HG02852 (cell line): ENCODE measurements at regions not wholly inside any gene's neighbourhood (a gene's known extent, or its start where the extent isn't known, plus 50 kb on each side); places are given as distances from the start of the nearest gene placed in this dataset.

ENCODE experiments used
- ATAC-seq: cut with Tn5 transposase; IDR thresholded peaks from one replicate; pipeline ENCODE4 v1.9.1; 2021; ENCODE audit warnings: mild to moderate bottlenecking, moderate library complexity; ENCODE audit not compliant: unreplicated experiment

DNA sequence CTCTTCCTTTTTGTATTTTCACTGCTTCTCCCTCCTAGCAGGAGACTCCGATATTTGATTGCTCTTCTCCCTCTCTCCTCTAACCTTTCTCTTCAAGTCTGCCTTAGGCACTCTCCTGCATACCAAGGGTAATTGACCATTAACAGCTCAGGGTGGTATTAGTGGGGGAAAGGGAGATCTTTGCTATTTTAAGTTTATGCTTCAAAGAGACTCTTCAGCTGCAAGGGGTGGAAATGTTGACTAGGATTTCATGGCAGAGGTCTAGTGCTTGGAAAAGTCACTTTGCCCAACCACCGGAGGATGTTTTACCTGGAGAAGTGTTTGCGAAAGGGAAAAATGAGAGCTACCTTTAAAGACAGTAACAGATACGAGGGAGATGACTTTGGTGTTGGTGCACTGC is 453.7 kb downstream of the SLC4A3 start:
- no peak for ATAC-seq

DNA sequence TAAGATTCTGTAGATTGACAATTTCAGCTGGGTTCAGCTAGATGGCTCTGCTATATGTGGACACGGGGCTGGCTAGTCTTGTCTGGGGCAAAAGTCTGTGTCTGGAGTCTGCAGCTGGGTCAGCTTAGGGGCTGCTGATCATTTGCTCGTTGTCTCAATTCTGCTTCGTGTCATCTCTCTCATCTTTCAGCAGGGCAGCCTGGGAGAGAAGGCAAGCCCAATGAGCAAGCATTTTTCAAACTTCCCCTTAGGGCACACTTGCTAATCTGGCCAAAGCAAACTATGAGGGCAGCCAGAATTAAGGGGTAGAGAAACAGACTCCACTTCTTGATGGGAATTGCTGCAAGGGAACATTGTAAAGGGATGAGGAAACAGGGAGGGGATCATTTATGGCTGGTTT is 462.6 kb downstream of the SLC4A3 start:
- no peak for ATAC-seq

DNA sequence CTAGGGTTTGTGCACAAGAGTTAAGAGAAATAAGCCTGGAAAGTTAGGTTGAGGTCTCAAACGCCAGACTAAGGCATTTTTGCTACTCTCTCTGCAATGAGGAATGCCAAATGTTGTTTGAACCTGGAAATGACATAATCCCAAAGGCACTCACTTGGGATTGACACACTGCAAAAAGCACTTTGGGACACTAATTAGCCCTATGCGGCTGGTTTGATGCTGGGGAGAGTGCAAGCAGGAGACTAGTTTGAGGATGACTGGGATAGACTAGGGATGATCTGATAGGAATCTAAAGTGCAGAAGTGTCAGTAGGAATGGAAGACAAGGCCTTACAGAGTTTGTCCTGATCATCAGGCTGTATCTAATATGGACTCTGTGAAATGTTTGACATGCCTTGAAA is 469.0 kb downstream of the SLC4A3 start:
- no peak for ATAC-seq

DNA sequence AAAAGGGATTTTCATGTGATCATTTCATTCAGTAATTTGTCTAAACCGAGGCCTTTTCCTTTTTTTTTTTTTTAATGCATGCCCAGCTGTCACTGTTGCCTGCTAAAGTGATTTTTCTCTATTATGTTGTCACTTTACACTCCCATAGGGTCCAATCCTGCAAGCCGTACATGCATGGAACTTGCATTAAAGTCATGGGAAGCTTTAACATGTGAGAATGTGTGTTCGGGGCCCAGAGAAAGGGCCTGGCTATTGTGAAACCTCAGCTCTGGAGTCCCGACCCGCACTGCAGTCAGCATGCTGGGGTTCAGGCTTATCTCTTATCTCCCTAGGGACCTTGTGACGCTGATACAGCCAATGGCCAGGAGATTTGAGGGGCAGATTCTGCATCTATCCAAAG is 474.6 kb downstream of the SLC4A3 start:
- ATAC-seq, result no peak

DNA sequence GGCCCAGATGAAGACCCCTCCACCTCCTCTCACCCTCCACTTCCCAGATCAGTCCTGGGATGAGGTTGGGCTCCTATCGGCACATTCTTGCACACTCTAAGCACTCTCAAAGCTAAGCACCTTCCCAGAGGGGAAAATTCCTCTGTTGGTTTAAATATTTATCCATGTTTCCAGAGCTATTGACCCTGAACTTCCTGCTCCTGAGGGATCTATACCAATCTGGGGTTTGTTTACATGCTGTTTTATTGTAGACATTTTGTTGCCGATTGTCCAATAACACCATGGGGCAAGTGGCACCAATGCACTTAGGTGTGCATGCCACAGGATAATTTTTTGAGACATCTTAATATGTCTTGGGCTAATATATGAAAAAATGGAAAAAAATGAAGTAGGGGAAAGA is 476.2 kb downstream of the SLC4A3 start:
- ATAC-seq, result no peak

DNA sequence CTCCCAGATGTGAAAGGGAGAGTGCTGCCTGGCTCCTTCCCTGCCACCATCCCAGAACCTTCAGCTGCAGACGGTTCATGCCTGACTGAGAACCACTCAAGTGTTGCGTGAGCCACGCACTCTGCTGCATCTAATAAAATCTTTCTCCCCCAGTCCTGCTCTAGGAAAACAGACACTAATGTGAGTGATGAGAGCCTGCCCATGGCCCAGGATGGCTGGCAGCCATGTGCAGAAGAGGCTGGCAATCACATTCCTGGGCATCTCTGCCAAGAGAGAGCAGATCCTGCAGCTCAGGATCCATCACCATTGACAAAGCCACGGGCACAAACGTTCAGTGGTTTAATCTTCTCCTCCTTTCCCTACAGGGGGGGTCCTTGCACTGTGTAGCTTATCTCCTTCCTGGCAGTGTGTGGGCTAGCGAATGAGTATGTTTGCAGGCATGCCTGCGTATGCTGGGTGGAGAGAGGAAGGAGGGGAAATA is 477.5 kb downstream of the SLC4A3 start:
- ATAC-seq, result no peak

DNA sequence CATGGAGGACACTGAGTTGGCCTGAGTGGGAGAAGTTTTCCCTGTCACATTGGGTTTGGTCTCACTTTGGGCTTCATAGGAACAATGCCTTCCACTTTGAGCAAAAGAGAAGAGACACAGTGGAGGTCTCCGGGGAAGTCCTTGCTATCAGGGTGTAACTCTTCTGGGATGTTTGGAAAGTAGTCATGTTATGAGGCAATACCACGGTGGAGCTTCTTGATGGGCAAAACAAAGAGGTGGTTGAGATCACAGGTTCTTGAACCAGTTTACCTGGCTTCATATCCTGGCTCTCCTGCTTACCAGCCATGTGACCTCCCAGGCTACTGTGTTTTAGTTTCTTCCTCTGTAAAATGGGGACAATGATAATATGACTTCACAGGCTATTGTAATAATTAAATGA is 478.6 kb downstream of the SLC4A3 start:
- ATAC-seq, result no peak

DNA sequence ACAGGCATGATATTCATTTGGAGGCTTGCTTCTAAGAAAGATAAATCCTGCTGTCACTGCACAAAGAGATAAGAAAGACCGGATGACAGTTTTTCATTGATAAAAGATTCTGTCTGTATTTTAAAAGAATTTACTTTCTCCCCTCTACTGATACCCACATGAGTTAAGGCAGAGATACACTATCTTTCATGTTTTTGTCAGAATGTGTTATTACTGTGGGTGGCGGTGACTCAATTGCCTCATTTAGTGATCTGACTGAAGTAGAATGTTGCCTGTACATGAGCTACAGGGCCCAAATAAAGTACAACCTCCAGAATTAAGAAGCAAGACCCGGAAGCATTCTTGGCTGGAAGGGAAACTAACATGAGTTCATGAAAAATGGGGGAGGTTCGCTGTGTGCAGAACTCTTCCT is 480.0 kb downstream of the SLC4A3 start:
- no peak for ATAC-seq

DNA sequence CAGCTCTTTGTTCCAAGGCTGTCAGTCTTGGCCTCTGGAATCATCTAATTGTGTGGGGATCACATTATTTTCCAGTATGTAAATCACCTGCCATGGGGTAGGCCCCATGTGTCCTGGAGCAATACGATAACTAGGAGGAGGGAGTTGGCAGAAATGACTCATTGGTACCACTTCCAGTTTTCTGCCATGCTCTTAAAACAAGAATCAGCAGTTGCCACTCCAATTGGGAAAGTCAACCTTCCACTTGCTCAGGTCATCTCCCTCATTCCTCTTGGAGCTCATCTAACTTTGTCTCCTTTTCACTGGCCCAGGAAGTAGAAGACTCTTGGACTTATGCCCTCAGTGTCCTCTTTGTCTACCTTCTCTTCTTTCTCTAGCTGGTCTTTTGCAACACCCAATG is 487.0 kb downstream of the SLC4A3 start:
- ATAC-seq, result no peak

DNA sequence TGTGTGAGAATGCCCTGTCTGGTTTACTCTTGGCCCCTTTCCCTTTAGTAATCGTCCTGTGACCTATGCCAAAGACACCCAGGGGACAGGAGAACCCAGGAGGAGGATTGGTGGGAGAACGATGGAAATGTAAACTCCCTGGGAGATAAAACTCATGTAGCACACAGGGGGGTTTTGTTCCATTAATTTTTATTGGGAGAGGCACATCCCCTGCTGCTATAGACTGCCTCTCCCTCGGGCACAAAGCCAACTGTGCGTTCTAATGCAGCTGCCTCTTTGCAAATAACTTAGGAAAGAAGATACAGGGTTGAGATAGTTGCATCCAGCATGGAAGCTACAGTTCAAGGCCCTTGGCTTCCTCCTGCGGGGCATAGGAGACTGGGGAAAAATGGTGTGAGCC is 489.6 kb downstream of the SLC4A3 start:
- ATAC-seq, result no peak

DNA sequence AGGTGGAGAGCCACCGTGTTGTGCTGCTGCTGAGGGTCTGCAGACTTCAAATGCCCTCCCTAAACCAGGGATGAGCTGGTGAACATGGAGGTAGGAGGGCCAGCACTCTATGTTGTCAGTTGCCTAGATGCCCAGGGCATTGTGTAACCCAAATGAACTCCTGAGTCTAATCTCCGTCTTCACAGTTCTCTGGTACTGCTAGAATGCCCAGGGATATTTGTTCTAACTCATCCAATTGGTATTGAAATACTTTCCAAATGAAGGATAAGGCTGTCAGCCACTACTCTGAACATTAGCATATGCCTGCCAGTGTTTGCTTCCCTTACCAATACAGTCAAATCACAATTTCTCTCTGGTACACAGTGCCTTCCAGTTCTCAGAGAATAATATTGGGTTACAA is 492.6 kb downstream of the SLC4A3 start:
- ATAC-seq, result no peak

DNA sequence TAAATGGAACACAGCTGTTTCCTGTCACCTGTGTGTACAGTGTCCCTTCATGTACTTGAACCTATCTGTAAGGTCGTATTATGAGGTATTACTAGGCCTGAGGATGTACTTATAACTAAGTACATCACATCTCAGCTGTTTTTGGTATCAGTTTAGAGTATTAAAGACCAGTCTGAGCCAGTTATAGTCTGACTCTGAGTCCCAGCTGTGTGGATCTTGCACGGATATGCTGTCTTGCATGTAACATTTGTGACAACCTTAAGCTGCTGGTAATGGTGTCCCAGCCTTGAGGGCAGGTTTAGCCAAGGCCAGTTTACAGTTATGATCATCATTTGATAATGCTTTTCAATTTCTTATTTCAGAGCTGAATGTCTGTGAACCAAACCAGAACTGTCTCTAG is 496.3 kb downstream of the SLC4A3 start:
- ATAC-seq, result no peak

DNA sequence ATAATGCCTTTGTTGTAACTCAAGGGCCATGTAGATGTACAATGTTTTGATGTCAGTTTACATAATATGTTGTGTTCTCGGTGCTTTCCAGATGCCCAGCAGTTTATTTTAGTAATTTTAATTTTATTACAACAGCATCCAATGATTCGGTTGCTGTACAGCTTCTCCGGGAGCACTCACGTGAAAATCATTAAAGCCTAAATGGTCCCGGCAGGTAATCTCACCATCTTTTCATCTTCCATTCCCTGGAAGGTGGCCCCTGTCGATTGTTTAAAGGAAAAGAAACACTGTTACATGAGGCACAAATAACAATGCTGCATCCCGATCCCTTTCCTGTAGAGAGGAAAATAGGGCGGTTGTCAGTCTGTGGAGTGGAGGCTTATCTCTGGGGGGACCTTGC is 498.1 kb downstream of the SLC4A3 start:
- ATAC-seq, result no peak

DNA sequence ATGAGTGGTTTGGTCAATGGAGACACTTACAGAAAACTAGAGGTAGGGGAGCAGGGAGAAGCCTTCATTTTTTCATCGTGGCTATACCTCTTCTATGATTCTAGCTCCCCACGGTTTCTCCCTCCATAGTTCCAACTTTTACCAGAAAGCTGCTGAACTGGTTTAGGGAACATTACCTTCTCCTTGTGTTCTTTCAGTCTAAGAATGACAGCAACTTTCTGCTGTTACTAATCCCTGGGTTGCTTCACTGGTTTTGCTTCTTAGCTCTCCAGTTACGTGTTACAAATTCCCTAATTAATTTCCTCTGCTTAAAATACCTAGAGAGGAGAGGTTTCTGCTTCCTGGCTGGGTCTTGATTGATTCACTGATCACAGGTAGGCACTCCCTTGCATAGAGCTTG is 499.9 kb downstream of the SLC4A3 start:
- no peak for ATAC-seq

DNA sequence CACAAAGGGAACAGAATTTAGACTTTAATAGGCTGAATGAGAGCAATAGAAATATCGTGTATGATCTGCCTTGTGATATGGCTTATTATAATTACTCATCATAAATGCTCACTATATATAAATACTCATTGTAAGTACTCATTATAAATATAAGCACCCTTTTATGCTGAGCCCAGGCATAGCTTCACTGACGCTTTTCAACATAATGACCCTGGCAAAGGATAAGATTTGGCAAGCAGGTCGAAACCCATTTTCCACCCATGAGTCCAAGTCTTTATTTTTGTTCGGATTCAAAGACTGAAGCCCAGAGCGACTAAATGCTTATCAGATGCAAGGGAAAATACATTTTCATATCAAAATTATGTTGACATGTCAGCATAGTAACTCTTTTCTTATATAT is 500.4 kb downstream of the SLC4A3 start:
- no peak for ATAC-seq

DNA sequence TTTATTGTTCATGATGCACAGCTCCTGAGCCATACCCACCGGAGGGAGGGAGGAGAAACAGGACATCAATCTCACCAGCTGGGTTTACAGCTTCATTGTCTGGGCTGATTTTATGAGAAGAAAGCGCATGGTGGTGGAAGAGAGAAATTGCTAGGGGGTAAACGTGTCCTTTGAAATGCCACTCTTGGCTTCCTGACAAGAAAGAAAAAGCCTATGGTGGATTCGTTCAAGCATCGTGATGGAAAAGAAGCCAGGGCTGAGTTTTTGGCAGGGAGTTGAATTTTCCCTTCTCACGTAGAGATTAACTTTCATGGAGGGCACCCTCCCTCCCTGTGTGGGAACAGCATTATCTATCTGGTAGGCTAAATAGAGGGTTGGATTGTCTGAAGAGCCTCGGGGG is 502.0 kb downstream of the SLC4A3 start:
- ATAC-seq, result no peak

DNA sequence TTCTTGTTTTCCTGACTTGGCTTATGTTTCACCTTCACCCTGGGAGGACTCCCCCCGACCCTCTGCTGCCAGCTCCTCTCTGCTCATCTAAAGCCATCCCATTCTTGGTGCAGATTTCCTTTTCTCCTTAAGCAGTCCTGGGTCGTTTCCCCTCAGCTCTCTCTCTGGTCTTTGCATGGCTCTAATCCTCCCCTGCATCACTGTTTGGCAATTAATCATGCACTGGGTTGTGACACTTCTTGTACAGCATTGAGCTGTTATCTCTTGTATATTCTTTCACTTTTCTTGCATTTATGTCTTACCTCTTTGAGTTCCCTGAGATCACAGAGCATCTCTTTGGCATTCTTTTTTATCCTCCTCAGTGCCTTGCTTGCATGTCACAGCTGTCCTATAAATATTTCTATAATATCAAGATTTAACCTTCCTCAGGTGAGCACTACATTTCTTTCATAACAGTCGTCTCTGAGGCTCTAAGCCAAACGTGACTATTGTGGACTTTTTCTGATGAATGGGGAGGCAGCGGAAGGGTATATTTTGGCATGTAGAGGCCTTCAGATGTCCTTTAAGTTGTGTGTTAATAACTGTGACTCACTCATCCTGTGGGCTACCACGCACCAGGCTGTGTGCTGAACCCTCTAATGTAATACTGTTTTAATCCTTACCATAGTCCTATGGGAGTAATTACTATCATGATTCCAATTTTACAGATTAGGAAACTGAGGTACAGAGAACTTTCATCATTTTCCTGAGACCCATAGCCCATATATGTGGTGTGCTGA is 507.5 kb downstream of the SLC4A3 start:
- ATAC-seq, result no peak

DNA sequence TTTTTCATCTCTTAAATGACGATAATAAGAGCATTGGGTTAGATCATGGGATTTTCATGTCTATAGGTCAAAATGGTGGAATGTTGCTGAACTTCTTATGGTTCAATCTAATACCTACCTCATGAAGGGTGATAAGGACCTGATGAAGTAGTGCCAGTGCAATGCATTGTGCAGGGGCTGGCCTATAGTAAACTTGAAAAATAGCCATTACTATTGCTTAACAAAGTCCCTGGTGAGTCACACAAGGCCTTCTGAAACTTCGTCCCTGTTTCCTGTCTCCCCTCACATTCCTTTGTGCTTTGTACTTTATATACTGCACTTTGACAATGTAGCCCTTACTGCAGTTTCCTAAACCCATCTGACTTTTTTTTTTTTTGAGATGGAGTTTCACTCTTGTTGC is 515.9 kb downstream of the SLC4A3 start:
- no peak for ATAC-seq

DNA sequence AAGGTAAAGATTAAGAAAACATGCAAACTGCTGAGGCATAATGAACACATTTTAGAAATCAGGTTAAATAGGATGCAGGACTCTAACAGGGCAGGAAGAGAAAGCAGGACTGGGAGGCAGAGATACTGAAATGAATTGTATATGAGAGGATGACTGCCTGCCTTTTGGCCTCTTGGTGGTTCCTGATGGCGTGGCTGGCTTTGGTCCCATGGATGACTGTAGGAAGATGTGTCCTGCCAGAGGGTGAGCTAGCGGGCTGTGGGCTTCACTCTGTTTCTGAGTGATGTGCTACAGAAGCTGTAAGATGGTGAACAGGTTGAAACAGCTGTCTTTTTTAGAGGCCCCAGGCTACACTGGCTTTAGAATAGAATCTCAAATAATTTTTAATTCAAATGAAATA is 517.0 kb downstream of the SLC4A3 start:
- no peak for ATAC-seq

DNA sequence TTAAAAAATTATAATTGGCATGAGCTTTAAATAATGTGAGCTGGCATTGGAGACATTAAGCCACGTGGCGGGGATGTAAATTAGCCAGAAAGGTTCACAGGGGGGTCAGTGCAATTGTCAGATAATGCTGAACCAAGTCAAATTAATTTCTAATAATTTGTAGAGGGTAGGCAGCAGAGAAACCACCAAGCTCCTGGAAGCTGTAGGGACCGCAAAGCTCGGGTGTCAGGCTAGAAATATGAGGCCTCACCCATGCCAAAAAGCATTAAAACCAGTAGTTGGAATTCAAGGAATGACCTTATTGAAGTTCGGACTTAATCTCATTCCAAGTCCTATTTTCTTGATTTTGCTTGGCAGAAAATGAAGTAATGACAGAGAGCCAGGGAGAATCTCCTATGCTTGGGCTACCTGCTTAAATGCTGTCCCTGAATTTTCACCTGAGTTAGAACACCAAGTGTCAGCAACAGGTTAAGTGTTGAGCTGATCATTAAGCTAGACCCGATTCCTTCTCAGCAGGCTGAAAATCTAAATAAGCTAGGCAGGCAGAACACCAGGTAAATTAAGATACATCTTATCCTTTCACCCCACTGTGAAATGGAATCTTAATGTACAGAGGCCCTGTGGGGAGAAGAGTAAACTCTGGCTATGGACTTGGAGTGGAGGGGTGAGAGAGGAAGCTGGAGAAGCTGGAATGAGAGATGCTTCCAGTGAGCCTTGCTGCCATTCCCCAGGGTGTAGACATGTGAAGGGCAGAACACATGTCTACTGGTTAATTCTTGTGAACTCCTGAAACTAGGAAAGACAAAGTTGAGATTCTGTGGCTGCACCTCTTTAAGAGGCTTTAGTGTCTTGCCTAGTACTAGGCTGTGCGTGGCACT is 520.0 kb downstream of the SLC4A3 start:
- no peak for ATAC-seq

DNA sequence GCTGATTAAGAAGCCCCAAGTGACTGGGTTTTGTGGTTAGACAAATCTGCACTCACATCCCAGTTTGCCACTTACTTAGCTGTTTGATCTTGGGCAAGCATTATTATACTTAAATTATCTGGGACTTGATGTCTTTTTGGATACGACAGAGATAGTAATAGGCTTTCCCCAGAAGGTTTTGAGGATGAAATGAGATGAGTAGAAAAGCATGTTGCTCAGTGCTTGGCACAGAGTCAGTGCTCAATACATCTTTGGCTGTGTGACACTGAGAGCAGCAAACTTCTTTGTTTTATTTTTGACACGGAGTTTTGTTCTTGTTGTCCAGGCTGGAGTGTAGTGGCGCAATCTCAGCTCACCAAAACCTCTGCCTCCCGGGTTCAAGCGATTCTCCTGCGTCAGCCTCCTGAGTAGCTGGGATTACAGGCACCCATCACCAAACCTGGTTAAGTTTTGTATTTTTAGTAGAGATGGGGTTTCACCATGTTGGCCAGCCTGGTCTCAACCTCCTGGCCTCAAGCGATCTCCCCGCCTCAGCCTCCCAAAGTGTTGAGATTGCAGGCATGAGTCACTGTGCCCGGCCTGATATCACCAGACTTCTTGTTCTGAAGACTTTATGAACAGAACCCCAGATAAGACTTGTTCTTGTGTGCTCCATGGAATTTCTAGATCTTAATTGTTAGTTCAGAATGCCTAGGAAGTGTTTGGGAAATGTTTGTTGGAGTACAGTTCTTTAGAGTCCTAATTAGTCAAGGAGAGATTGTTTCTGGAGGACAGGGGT is 521.2 kb downstream of the SLC4A3 start:
- ATAC-seq, result no peak
